ENCODE measurements at regions not wholly inside any gene's neighbourhood (a gene's known extent, or its start where the extent isn't known, plus 50 kb on each side); places are given as distances from the start of the nearest gene placed in this dataset.

- Mint-ChIP-seq H3K27me3 (ENCODE audit: insufficient read depth, unreplicated experiment) (no peaks in the 10 kb centered on the region), H3K4me3 (ENCODE audit: unreplicated experiment) (no peak overlapping the region), H3K9me3 (ENCODE audit: unreplicated experiment) (peaks cover 2% of the 10 kb centered on the region), H3K36me3 (ENCODE audit: insufficient read depth, unreplicated experiment) (no peaks in the 10 kb centered on the region), H3K27ac (ENCODE audit: low read depth, unreplicated experiment) (no peak overlapping the region), H3K4me1 (ENCODE audit: insufficient read depth, unreplicated experiment) (peaks cover 29% of the 10 kb centered on the region)
- no peak for TF ChIP-seq CTCF (IDR thresholded peaks at IDR 0.05; ENCODE audit: unreplicated experiment)
- BruUV-seq (replicated peaks): no TSS peak
- CTCF ChIA-PET: interaction anchor here (0.6 to 1.4 kb wide), 5 partner anchors 23 to 444 kb away, joined by 3 to 4 read pairs (median 3); partner anchors contain the start of gene SNX19
- DNase-seq (ENCODE audit: unreplicated experiment): no peak
- intact Hi-C loops (cut with micrococcal nuclease): no loop called here
- POLR2A ChIA-PET: interaction anchor here (0.6 to 0.7 kb wide), 3 partner anchors 33 to 855 kb away, joined by 3 read pairs; no protein-coding TSS in a partner anchor
Measured at GRCh38 chr11:130782361-130783222, 133.7 kb downstream of the SNX19 start.

- intact Hi-C loops (cut with micrococcal nuclease): no loop called here
- no TSS peak for BruUV-seq (replicated peaks)
- H3K27ac Mint-ChIP-seq (ENCODE audit: low read depth, unreplicated experiment): no peak overlapping the region
- peaks cover 35% of the 10 kb centered on the region for H3K4me1 Mint-ChIP-seq (ENCODE audit: insufficient read depth, unreplicated experiment)
- ChIA-PET CTCF (interaction anchor here (0.6 to 0.9 kb wide), 2 partner anchors 79 to 445 kb away, joined by 3 to 4 read pairs; no protein-coding TSS in a partner anchor), POLR2A (interaction anchor here (0.6 to 0.7 kb wide), 2 partner anchors 32 to 126 kb away, joined by 3 read pairs; no protein-coding TSS in a partner anchor)
- no peak overlapping the region for H3K4me3 Mint-ChIP-seq (ENCODE audit: unreplicated experiment)
- no peaks in the 10 kb centered on the region for H3K36me3 Mint-ChIP-seq (ENCODE audit: insufficient read depth, unreplicated experiment)
- no peaks in the 10 kb centered on the region for H3K9me3 Mint-ChIP-seq (ENCODE audit: unreplicated experiment)
- TF ChIP-seq CTCF (IDR thresholded peaks at IDR 0.05; ENCODE audit: unreplicated experiment): no peak
- H3K27me3 Mint-ChIP-seq (ENCODE audit: insufficient read depth, unreplicated experiment): no peaks in the 10 kb centered on the region
- no peak for DNase-seq (ENCODE audit: unreplicated experiment)
Measured at GRCh38 chr11:130783323-130783722, 133.0 kb downstream of the SNX19 start.

- no peak overlapping the region for H3K27ac Mint-ChIP-seq (ENCODE audit: low read depth, unreplicated experiment)
- peak; percentile 34 for DNase-seq (ENCODE audit: unreplicated experiment)
Measured at GRCh38 chr11:130785380-130786116, 130.7 kb downstream of the SNX19 start.

More at GRCh38 chr11:130785380-130786116, 130.7 kb downstream of the SNX19 start:
- Mint-ChIP-seq H3K4me1 (ENCODE audit: insufficient read depth, unreplicated experiment) (peaks cover 35% of the 10 kb centered on the region), H3K4me3 (ENCODE audit: unreplicated experiment) (no peak overlapping the region), H3K27me3 (ENCODE audit: insufficient read depth, unreplicated experiment) (no peaks in the 10 kb centered on the region), H3K36me3 (ENCODE audit: insufficient read depth, unreplicated experiment) (no peaks in the 10 kb centered on the region), H3K9me3 (ENCODE audit: unreplicated experiment) (no peaks in the 10 kb centered on the region)
- intact Hi-C loops (cut with micrococcal nuclease): no loop called here
- ChIA-PET POLR2A (interaction anchor here (0.8 kb wide), 1 partner anchor 154 kb away, joined by 3 read pairs; no protein-coding TSS in a partner anchor), CTCF (interaction anchor here (0.6 to 1.5 kb wide), 5 partner anchors 24 to 352 kb away, joined by 3 read pairs; no protein-coding TSS in a partner anchor)
- BruUV-seq (replicated peaks): no TSS peak
- no peak for TF ChIP-seq CTCF (IDR thresholded peaks at IDR 0.05; ENCODE audit: unreplicated experiment)

Data from MCF 10A (cell line).